Prostate gland (tissue), 2 donors: ENCODE measurements at regions not wholly inside any gene's neighbourhood (a gene's known extent, or its start where the extent isn't known, plus 50 kb on each side); places are given as distances from the start of the nearest gene placed in this dataset.

Experiments used
- CTCF ChIP-seq, 4 experiments: fragments of 200-600 bp in 2 of 4; fragments of 450-650 bp in 2 of 4; sonication (generic) in 2 of 4; IDR thresholded peaks; 1 replicate in 3 of 4; 2 replicates in 1 of 4; pipeline ENCODE4 v1.5.1; 2016 to 2019; ENCODE audit warnings: antibody characterized with exemption in 4 of 4, mild to moderate bottlenecking in 2 of 4, moderate library complexity in 2 of 4
- POLR2A ChIP-seq: fragments of 450-650 bp; IDR thresholded peaks from one replicate; pipeline ENCODE4 v1.6.1; 2016; ENCODE audit warnings: antibody characterized with exemption, mild to moderate bottlenecking
- POLR2AphosphoS5 ChIP-seq: sonication (generic); formaldehyde crosslinking; IDR thresholded peaks from one replicate; pipeline ENCODE4 v1.6.1; 2017; ENCODE audit warnings: antibody characterized with exemption

- TF ChIP-seq CTCF (IDR thresholded peaks at IDR 0.05) (no peak), POLR2A (no peak), POLR2AphosphoS5 (no peak)
Observed at GRCh38 chr6:115634131-115634530, 426.6 kb downstream of the FRK start.
